Naive thymus-derived CD4-positive, alpha-beta T cell (primary cell): ENCODE measurements at regions not wholly inside any gene's neighbourhood (a gene's known extent, or its start where the extent isn't known, plus 50 kb on each side); places are given as distances from the start of the nearest gene placed in this dataset.

ENCODE experiments used
- ATAC-seq: fragments of 150-1000 bp; cut with Tn5 transposase; 2 replicates; pipeline ENCODE4 v1.10.0; 2021; ENCODE audit warnings: mild to moderate bottlenecking, moderate library complexity
- CTCF ChIA-PET: fragments of 350-600 bp; sonication (Branson Sonifier 250); formaldehyde crosslinking; loops from one replicate; lab custom pipeline; 2021; ENCODE audit warnings: antibody characterized with exemption; lab: Charles Lee
- POLR2A ChIA-PET: fragments of 350-600 bp; sonication (Branson Sonifier 250); formaldehyde crosslinking; loops from one replicate; lab custom pipeline; 2021; ENCODE audit warnings: antibody characterized with exemption, inconsistent platforms; lab: Charles Lee
- DNase-seq, 9 donors: peaks; one replicate each; pipeline versions ENCODE4 v3.0.0 to v3.0.0-alpha.2; 2020 to 2022; ENCODE audit warnings: mixed read lengths in 1 of 9
- H3K27ac ChIP-seq: one replicate; pipeline ENCODE4 v1.7.0; 2013; ENCODE audit warnings: mild to moderate bottlenecking, low read depth, low read length, moderate library complexity
- H3K27me3 ChIP-seq, 2 donors: one replicate each; pipeline ENCODE4 v1.7.0; 2013; ENCODE audit warnings: low read length in 2 of 2, mild to moderate bottlenecking in 2 of 2, moderate library complexity in 2 of 2; ENCODE audit not compliant: control insufficient read depth in 2 of 2, insufficient read depth in 2 of 2
- H3K36me3 ChIP-seq, 3 experiments: 1 replicate in 2 of 3; 2 replicates in 1 of 3; pipeline ENCODE4 v1.7.0; 2013; ENCODE audit warnings: low read length in 3 of 3, mild to moderate bottlenecking in 3 of 3, moderate library complexity in 1 of 3; ENCODE audit not compliant: insufficient read depth in 3 of 3, control insufficient read depth in 2 of 3
- H3K4me1 ChIP-seq, 2 donors: one replicate each; pipeline ENCODE4 v1.7.0; 2013; ENCODE audit warnings: low read length in 2 of 2, mild to moderate bottlenecking in 2 of 2, moderate library complexity in 1 of 2; ENCODE audit not compliant: control insufficient read depth in 2 of 2, insufficient read depth in 2 of 2
- H3K4me3 ChIP-seq: 2 replicates; pipeline ENCODE4 v1.7.0; 2013; ENCODE audit warnings: mild to moderate bottlenecking, low read length
- H3K9me3 ChIP-seq, 3 experiments: 1 replicate in 2 of 3; 2 replicates in 1 of 3; pipeline ENCODE4 v1.7.0; 2013; ENCODE audit warnings: low read length in 3 of 3; ENCODE audit not compliant: control insufficient read depth in 2 of 3
- H3K27ac Mint-ChIP-seq, 9 donors: one replicate each; pipeline ENCODE4 v1.8.0; 2020 to 2022; ENCODE audit warnings: mixed read lengths in 9 of 9, mild to moderate bottlenecking in 8 of 9, moderate library complexity in 5 of 9, inconsistent platforms in 2 of 9
- H3K27me3 Mint-ChIP-seq, 5 donors: one replicate each; pipeline ENCODE4 v1.8.0; 2021 to 2022; ENCODE audit warnings: mixed read lengths in 5 of 5, mild to moderate bottlenecking in 1 of 5
- H3K36me3 Mint-ChIP-seq, 5 donors: one replicate each; pipeline ENCODE4 v1.8.0; 2020 to 2022; ENCODE audit warnings: mixed read lengths in 5 of 5, mild to moderate bottlenecking in 3 of 5, inconsistent platforms in 1 of 5
- H3K4me1 Mint-ChIP-seq, 7 donors: one replicate each; pipeline ENCODE4 v1.8.0; 2020 to 2022; ENCODE audit warnings: mixed read lengths in 7 of 7, mild to moderate bottlenecking in 3 of 7, inconsistent platforms in 1 of 7
- H3K4me3 Mint-ChIP-seq, 10 donors: one replicate each; pipeline ENCODE4 v1.8.0; 2020 to 2022; ENCODE audit warnings: mild to moderate bottlenecking in 10 of 10, mixed read lengths in 10 of 10, moderate library complexity in 6 of 10, inconsistent platforms in 2 of 10
- H3K9me3 Mint-ChIP-seq, 11 donors: one replicate each; pipeline ENCODE4 v1.8.0; 2020 to 2022; ENCODE audit warnings: mixed read lengths in 11 of 11, mild to moderate bottlenecking in 4 of 11, inconsistent platforms in 1 of 11, moderate library complexity in 1 of 11
- intact Hi-C, 2 donors: fragments of 100-400 bp; cut with micrococcal nuclease; formaldehyde crosslinking; loops; one replicate each; pipeline ENCODE4 v1.15.1; 2023

- H3K27ac Mint-ChIP-seq = no peak overlapping the region
- POLR2A ChIA-PET = no interaction called here
- no peaks in the 10 kb centered on the region for H3K9me3 ChIP-seq
- H3K4me1 ChIP-seq = no peaks in the 10 kb centered on the region
- intact Hi-C loops = no loop called here
- H3K27me3 Mint-ChIP-seq = peaks cover 0 to 4% (median 0%) of the 10 kb centered on the region in 5 donors
- ATAC-seq = no peak
- no peak overlapping the region for H3K4me3 ChIP-seq
- H3K4me1 Mint-ChIP-seq = peaks cover 0 to 5% (median 0%) of the 10 kb centered on the region in 7 donors
- no peaks in the 10 kb centered on the region for H3K36me3 ChIP-seq
- CTCF ChIA-PET = no interaction called here
- H3K36me3 Mint-ChIP-seq = no peaks in the 10 kb centered on the region
- no peaks in the 10 kb centered on the region for H3K27me3 ChIP-seq
- DNase-seq = no peak
- H3K4me3 Mint-ChIP-seq = no peak overlapping the region
- H3K9me3 Mint-ChIP-seq = peaks cover 0 to 11% (median 0%) of the 10 kb centered on the region in 11 donors
- H3K27ac ChIP-seq = no peak overlapping the region
Observed at GRCh38 chr10:63698787-63699150, 177.6 kb downstream of the REEP3 start.

DNA sequence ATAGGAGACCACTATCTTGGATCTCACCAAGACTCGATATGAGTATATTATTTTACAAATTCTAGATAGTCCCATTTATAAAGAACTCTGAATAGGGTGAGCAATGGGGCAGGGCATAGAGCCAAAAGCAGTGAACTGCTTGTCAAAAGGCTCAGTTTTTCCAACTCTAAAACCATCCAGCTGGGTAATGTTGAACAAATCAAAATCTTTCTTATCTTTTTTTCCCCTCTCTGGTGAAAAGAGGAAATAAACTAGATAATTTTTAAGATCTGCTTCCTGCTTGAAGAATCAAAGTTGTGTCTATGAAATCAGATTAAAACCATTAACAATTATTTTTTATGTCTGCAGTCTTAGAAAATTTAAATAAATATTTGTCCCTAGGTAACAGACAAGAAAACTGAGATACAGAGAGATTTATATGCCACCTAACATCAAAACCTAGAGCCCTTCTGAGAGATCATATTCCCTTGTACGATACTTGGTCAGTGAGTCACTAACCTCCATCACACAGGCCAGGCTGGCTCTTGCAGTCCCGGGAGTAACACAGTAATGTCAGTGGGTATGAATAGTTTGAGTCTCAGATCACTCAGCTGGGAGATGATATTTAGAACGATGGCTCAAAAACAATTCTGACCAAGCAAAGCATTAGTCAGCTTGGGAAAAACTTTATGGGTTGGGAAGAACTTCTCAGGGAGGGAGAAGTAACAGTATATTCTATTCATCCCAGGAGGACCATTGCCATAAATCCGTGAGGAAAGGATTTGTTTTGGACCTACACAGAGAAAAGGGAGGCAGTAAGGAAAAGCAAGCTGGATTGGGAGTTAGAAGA is 178.8 kb downstream of the REEP3 start:
- DNase-seq = no peak
- peaks cover 0 to 7% (median 0%) of the 10 kb centered on the region in 7 donors for H3K4me1 Mint-ChIP-seq

DNA sequence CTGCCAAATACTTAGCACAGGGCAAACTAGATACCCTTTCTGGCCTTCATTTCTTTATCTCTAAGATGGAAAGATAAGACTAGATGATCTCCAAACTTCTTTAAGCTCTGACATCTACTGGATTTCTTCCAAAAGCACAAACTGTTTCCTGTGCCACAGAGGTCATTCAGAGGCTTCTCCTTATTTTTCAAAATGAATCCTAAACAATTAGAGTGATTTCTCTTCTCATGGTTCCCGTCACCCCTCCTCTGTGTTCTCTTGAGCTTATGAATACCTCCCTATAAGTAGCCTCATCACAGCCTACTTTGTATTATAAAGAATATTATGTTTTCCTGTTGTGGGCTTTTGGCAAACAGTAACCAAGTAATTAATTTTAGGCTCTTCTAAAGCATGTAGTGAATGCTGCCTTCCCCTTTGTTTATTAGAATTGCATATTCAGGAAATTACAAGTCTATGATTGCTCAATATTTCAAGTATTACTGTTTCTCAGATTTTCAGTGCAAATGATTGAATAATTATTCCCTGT is 179.5 kb downstream of the REEP3 start:
- CTCF ChIA-PET = no interaction called here
- H3K27ac Mint-ChIP-seq = peak overlapping the region in 1 of 9 donors; percentile 47
- no peak overlapping the region for H3K4me3 Mint-ChIP-seq
- Histone ChIP-seq H3K9me3 (no peaks in the 10 kb centered on the region), H3K36me3 (no peaks in the 10 kb centered on the region), H3K4me1 (no peaks in the 10 kb centered on the region), H3K27me3 (no peaks in the 10 kb centered on the region), H3K27ac (no peak overlapping the region), H3K4me3 (no peak overlapping the region)
- peaks cover 0 to 4% (median 0%) of the 10 kb centered on the region in 5 donors for H3K27me3 Mint-ChIP-seq
- H3K4me1 Mint-ChIP-seq = peaks cover 0 to 7% (median 0%) of the 10 kb centered on the region in 7 donors
- POLR2A ChIA-PET = no interaction called here
- H3K9me3 Mint-ChIP-seq = peaks cover 0 to 3% (median 0%) of the 10 kb centered on the region in 11 donors
- intact Hi-C loops = no loop called here
- no peaks in the 10 kb centered on the region for H3K36me3 Mint-ChIP-seq
- no peak for DNase-seq
- ATAC-seq = no peak

More for the DNA sequence above, 178.8 kb downstream of the REEP3 start:
- peaks cover 0 to 4% (median 0%) of the 10 kb centered on the region in 5 donors for H3K27me3 Mint-ChIP-seq
- H3K27ac ChIP-seq = no peak overlapping the region
- intact Hi-C loops = no loop called here
- peak overlapping the region in 1 of 9 donors; percentile 46 for H3K27ac Mint-ChIP-seq
- ATAC-seq = peak; percentile 58
- H3K4me3 ChIP-seq = no peak overlapping the region
- no peaks in the 10 kb centered on the region for H3K36me3 ChIP-seq
- ChIA-PET POLR2A (no interaction called here), CTCF (no interaction called here)
- no peaks in the 10 kb centered on the region for H3K4me1 ChIP-seq
- peaks cover 0 to 3% (median 0%) of the 10 kb centered on the region in 11 donors for H3K9me3 Mint-ChIP-seq
- no peaks in the 10 kb centered on the region for H3K9me3 ChIP-seq
- H3K27me3 ChIP-seq = no peaks in the 10 kb centered on the region
- H3K36me3 Mint-ChIP-seq = no peaks in the 10 kb centered on the region
- H3K4me3 Mint-ChIP-seq = no peak overlapping the region

DNA sequence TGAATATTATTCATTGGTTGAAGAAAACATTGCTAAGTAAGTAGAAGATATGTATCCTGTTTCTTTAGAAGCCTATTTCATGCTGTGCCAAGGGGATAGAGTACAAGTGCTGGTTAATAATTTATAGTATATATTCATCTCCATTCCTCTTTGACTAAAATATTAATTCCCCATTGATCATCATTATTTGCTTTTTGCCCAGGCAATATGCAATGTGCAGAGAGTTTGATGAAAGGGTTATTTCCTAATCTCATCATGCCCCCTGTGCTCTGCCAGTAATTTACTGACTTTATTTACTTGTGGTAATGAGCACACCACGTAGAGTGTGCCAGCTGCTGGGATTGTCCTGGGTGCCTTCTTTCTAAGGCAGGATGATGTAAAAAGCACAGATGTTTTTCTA is 180.9 kb downstream of the REEP3 start:
- peaks cover 0 to 3% (median 0%) of the 10 kb centered on the region in 11 donors for H3K9me3 Mint-ChIP-seq
- intact Hi-C loops = no loop called here

GRCh38 chr10:63703113-63703670 is 182.0 kb downstream of the REEP3 start:
- peaks cover 0 to 13% (median 0%) of the 10 kb centered on the region in 7 donors for H3K4me1 Mint-ChIP-seq

More for the DNA sequence above, 180.9 kb downstream of the REEP3 start:
- ATAC-seq = no peak
- no peak overlapping the region for H3K4me3 ChIP-seq
- H3K27ac Mint-ChIP-seq = no peak overlapping the region
- H3K27ac ChIP-seq = no peak overlapping the region
- peaks cover 0 to 8% (median 0%) of the 10 kb centered on the region in 7 donors for H3K4me1 Mint-ChIP-seq
- H3K4me1 ChIP-seq = no peaks in the 10 kb centered on the region
- no peak for DNase-seq
- H3K27me3 Mint-ChIP-seq = peaks cover 0 to 4% (median 0%) of the 10 kb centered on the region in 5 donors
- POLR2A ChIA-PET = no interaction called here
- H3K27me3 ChIP-seq = no peaks in the 10 kb centered on the region
- no peaks in the 10 kb centered on the region for H3K36me3 Mint-ChIP-seq
- H3K4me3 Mint-ChIP-seq = no peak overlapping the region
- CTCF ChIA-PET = interaction anchor here (1.0 kb wide), 1 partner anchor 18 kb away, joined by 3 read pairs; no protein-coding TSS in a partner anchor
- H3K36me3 ChIP-seq = no peaks in the 10 kb centered on the region
- H3K9me3 ChIP-seq = no peaks in the 10 kb centered on the region

DNA sequence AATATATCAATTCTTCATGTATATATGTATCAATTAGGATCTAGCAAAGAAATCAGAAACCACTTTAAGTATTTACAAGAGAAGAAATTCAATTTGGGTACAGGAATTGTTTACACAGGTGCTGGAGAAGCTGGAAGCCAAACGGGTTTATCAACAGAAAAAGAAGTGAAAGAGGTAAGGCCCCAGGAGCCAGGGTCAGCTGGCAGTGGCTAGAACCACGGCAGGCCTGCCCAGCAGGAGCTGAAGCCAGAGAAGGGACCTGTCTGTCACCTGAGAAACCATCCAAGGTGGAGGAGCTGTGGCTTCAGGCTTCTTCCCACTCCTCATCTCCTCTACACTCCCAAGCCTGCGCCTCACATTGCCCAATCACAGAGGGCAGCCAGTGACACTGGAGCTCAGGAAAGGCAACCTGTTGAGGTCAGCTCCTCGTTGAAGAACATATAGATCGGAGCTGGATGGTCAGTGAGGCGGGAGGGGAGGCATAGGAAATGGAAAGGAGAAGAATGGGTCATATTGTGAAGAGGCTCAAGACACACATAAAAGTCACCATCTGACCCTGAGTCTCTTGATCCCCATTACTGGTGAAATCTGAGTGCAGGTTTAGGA is 182.6 kb downstream of the REEP3 start:
- no peak overlapping the region for H3K4me3 Mint-ChIP-seq
- POLR2A ChIA-PET = no interaction called here
- Histone ChIP-seq H3K4me3 (no peak overlapping the region), H3K27ac (no peak overlapping the region), H3K4me1 (no peaks in the 10 kb centered on the region), H3K9me3 (no peaks in the 10 kb centered on the region), H3K27me3 (no peaks in the 10 kb centered on the region), H3K36me3 (no peaks in the 10 kb centered on the region)
- H3K36me3 Mint-ChIP-seq = no peaks in the 10 kb centered on the region
- intact Hi-C loops = no loop called here
- ATAC-seq = no peak
- H3K27ac Mint-ChIP-seq = peak overlapping the region in 1 of 9 donors; percentile 14
- peaks cover 0 to 3% (median 0%) of the 10 kb centered on the region in 11 donors for H3K9me3 Mint-ChIP-seq
- H3K27me3 Mint-ChIP-seq = peaks cover 0 to 4% (median 0%) of the 10 kb centered on the region in 5 donors
- peaks cover 0 to 16% (median 0%) of the 10 kb centered on the region in 7 donors for H3K4me1 Mint-ChIP-seq
- CTCF ChIA-PET = interaction anchor here (0.6 to 1.0 kb wide), 3 partner anchors 27 to 812 kb away, joined by 3 read pairs; no protein-coding TSS in a partner anchor
- DNase-seq = no peak

More at GRCh38 chr10:63703113-63703670, 182.0 kb downstream of the REEP3 start:
- no peaks in the 10 kb centered on the region for H3K4me1 ChIP-seq
- no peak overlapping the region for H3K27ac ChIP-seq
- ChIA-PET CTCF (interaction anchor here (0.6 to 1.0 kb wide), 4 partner anchors 17 to 813 kb away, joined by 3 read pairs; no protein-coding TSS in a partner anchor), POLR2A (no interaction called here)
- DNase-seq (no peak), ATAC-seq (peak; percentile 74)
- Mint-ChIP-seq H3K27ac (peak overlapping the region in 1 of 9 donors; percentile 14), H3K36me3 (no peaks in the 10 kb centered on the region), H3K27me3 (peaks cover 0 to 4% (median 0%) of the 10 kb centered on the region in 5 donors), H3K4me3 (no peak overlapping the region), H3K9me3 (peaks cover 0 to 3% (median 0%) of the 10 kb centered on the region in 11 donors)
- no peaks in the 10 kb centered on the region for H3K27me3 ChIP-seq
- H3K4me3 ChIP-seq = no peak overlapping the region
- H3K9me3 ChIP-seq = no peaks in the 10 kb centered on the region
- intact Hi-C loops = no loop called here
- no peaks in the 10 kb centered on the region for H3K36me3 ChIP-seq
